GM18858 (cell line): ENCODE measurements at regions not wholly inside any gene's neighbourhood (a gene's known extent, or its start where the extent isn't known, plus 50 kb on each side); places are given as distances from the start of the nearest gene placed in this dataset.

Experiments used
- ATAC-seq: cut with Tn5 transposase; IDR thresholded peaks from one replicate; pipeline ENCODE4 v1.9.1; 2021; ENCODE audit not compliant: unreplicated experiment

GRCh38 chr12:38547586-38547985, 231.0 kb downstream of the ALG10B start:
- no peak for ATAC-seq

GRCh38 chr12:38555620-38556591, 239.3 kb downstream of the ALG10B start:
- ATAC-seq: no peak

GRCh38 chr12:38556647-38557046, 240.1 kb downstream of the ALG10B start:
- ATAC-seq: no peak

GRCh38 chr12:38585086-38585485, 268.5 kb downstream of the ALG10B start:
- no peak for ATAC-seq

- no peak for ATAC-seq
Observed at GRCh38 chr12:38586789-38587188, 270.2 kb downstream of the ALG10B start.

GRCh38 chr12:38587594-38587993, 271.0 kb downstream of the ALG10B start:
- no peak for ATAC-seq

- no peak for ATAC-seq
Observed at GRCh38 chr12:38588624-38589305, 272.2 kb downstream of the ALG10B start.

GRCh38 chr12:38589306-38589632, 272.7 kb downstream of the ALG10B start:
- ATAC-seq: no peak

GRCh38 chr12:38601949-38602348, 285.4 kb downstream of the ALG10B start:
- ATAC-seq: no peak
